ENCODE measurements at regions not wholly inside any gene's neighbourhood (a gene's known extent, or its start where the extent isn't known, plus 50 kb on each side); places are given as distances from the start of the nearest gene placed in this dataset.

DNA sequence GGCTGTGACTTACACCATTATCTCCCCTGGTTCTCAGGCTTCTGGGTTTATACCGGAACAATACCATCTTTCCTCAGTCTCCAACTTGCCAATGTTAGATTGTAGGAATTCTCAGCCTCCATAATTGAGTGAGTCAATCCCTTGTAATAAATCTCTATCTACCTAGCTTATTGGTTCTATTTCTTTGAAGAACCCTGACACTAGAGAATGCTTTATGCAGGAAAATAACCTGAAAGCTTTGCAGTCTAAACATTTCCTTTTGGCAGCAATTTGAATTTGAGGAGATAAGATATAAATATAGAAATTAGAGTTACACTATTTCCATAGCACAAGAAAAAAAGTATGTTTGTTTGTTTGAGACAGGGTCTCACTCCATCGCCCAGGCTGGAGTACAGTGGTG is 278.1 kb upstream of the CDH18 start:
- H2AFZ ChIP-seq (ENCODE audit: control insufficient read depth, low read depth, low read length) = no peak overlapping the region
- no peaks in the 10 kb centered on the region for H3K9me3 ChIP-seq (replicated peaks; ENCODE audit: control insufficient read depth, insufficient read depth, low read length)
- ATAC-seq (no peak), DNase-seq (ENCODE audit: low read depth, low spot score) (no peak), FAIRE-seq (no peak)
- ChIA-PET POLR2A (interaction anchor here (0.7 kb wide), 1 partner anchor 1363 kb away, joined by 7 read pairs; no protein-coding TSS in a partner anchor), SMC1A (ENCODE audit: uncharacterized antibody, unreplicated experiment) (no interaction called here), CTCF (no interaction called here), RAD21 (ENCODE audit: unreplicated experiment) (interaction anchor here (0.7 kb wide), 1 partner anchor 422 kb away, joined by 4 read pairs; no protein-coding TSS in a partner anchor)
- H4K20me1 ChIP-seq (ENCODE audit: control insufficient read depth, insufficient read depth) = no peaks in the 10 kb centered on the region
- H3K27me3 ChIP-seq (replicated peaks in 1 of 2; ENCODE audit: control insufficient read depth in 2 of 2, insufficient read depth in 2 of 2, low read length in 1 of 2) = no peaks in the 10 kb centered on the region
- in situ Hi-C loops (cut with MboI) = no loop called here
- H3K4me3 ChIP-seq = no peak overlapping the region
- no peaks in the 10 kb centered on the region for H3K4me1 ChIP-seq (ENCODE audit: control insufficient read depth, insufficient read depth, low read length)
- H3K36me3 ChIP-seq (ENCODE audit: control insufficient read depth in 2 of 2, insufficient read depth in 2 of 2, low read length in 1 of 2) = no peaks in the 10 kb centered on the region
- no TSS peak for BruUV-seq (replicated peaks)
- no peak overlapping the region for H3K27ac ChIP-seq (ENCODE audit: control insufficient read depth, insufficient read depth)
- 65% methylated on average over 2 of the region's 2 CpGs for WGBS (ENCODE audit: insufficient coverage, insufficient replicate concordance, low lambda C conversion rate, missing lambda C conversion rate)
- no peaks in the 10 kb centered on the region for H3K79me2 ChIP-seq (ENCODE audit: control insufficient read depth, insufficient read depth, low read length)
- no peak overlapping the region for H3K9ac ChIP-seq (ENCODE audit: control insufficient read depth, insufficient read depth, low read length)
- H3K4me2 ChIP-seq (ENCODE audit: control insufficient read depth, insufficient read depth) = no peak overlapping the region
- intact Hi-C loops (cut with micrococcal nuclease; ENCODE audit: unreplicated experiment) = no loop called here
- TF ChIP-seq WRNIP1 (IDR thresholded peaks at IDR 0.05; ENCODE audit: borderline replicate concordance, low read depth, low read length) (no peak), YY1 (IDR thresholded peaks at IDR 0.05; ENCODE audit: low read depth, low read length) (no peak), RAD51 (IDR thresholded peaks at IDR 0.05) (no peak), USF1 (IDR thresholded peaks at IDR 0.05; ENCODE audit: borderline replicate concordance, extremely low read length, insufficient read depth, low read depth, low read length) (no peak), REST (IDR thresholded peaks at IDR 0.05; ENCODE audit: low read depth, low read length) (no peak), TARDBP (IDR thresholded peaks at IDR 0.05; ENCODE audit: borderline replicate concordance) (no peak), BCL3 (IDR thresholded peaks at IDR 0.05; ENCODE audit: borderline replicate concordance, insufficient read depth, low read depth, low read length, poor library complexity, severe bottlenecking) (no peak), E2F8 (IDR thresholded peaks at IDR 0.05; ENCODE audit: low read depth, partially characterized antibody) (no peak), RBBP5 (conservative IDR thresholded peaks at IDR 0.05) (no peak), CTCF (IDR thresholded peaks at IDR 0.05 in 2 of 3, conservative IDR thresholded peaks at IDR 0.05 in 1 of 3; ENCODE audit: control insufficient read depth in 2 of 3, extremely low read depth in 1 of 3, insufficient read depth in 1 of 3, low read depth in 3 of 3, low read length in 3 of 3) (no peak)
- TF ChIP-seq, protein P1, sequence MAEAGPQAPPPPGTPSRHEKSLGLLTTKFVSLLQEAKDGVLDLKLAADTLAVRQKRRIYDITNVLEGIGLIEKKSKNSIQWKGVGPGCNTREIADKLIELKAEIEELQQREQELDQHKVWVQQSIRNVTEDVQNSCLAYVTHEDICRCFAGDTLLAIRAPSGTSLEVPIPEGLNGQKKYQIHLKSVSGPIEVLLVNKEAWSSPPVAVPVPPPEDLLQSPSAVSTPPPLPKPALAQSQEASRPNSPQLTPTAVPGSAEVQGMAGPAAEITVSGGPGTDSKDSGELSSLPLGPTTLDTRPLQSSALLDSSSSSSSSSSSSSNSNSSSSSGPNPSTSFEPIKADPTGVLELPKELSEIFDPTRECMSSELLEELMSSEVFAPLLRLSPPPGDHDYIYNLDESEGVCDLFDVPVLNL (IDR thresholded peaks at IDR 0.05; ENCODE audit: low read depth, low read length) = no peak

All from GM12878 (cell line).